ENCODE measurements at regions not wholly inside any gene's neighbourhood (a gene's known extent, or its start where the extent isn't known, plus 50 kb on each side); places are given as distances from the start of the nearest gene placed in this dataset.

DNA sequence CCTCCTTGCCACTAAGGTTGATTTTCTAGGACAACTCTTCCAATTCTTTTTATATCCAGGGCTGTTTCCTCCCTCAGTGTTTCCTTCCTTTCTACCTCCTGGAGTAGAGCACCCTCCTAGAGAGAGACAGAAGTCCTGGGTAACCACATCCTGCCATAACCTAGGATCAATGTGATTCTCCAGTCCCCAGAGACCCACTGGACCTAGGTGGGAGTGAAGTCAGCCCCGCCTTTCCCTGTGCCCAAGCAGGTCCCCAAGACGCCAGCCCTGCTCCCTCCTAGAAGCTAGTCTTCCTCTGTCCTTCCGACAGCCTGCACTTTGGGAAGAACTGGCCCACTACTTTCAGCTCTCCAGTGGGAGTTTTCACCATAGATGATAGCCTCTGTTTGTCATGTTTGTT is 166.8 kb upstream of the PLEKHG7 start:
- DNase-seq (ENCODE audit: low read depth, low spot score): no peak

GRCh38 chr12:92533280-92533890 is 169.4 kb upstream of the PLEKHG7 start:
- no peak for DNase-seq (ENCODE audit: low read depth, low spot score)

- no peak for DNase-seq (ENCODE audit: low read depth, low spot score)
Observed at GRCh38 chr12:92530706-92531105, 172.1 kb upstream of the PLEKHG7 start.

- no peak for DNase-seq (ENCODE audit: low read depth, low spot score)
Observed at GRCh38 chr12:92529944-92530343, 172.8 kb upstream of the PLEKHG7 start.

DNA sequence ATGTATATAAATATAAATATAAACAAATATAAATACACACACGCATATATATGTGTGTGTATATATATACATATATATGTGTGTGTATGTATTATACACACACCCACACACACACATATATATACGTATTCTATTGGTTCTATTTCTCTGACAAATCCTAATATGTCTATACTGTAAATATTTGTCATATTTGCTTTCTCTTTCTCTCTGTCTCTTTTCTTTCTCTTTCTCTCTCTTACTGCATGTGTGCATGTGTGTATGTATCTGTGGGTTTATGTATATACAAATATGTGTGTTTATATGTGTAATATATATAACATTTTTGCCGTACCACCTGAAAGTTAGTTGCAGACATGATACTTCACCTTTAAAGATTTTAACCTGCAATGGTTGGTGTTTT is 174.2 kb upstream of the PLEKHG7 start:
- no peak for DNase-seq (ENCODE audit: low read depth, low spot score)

DNA sequence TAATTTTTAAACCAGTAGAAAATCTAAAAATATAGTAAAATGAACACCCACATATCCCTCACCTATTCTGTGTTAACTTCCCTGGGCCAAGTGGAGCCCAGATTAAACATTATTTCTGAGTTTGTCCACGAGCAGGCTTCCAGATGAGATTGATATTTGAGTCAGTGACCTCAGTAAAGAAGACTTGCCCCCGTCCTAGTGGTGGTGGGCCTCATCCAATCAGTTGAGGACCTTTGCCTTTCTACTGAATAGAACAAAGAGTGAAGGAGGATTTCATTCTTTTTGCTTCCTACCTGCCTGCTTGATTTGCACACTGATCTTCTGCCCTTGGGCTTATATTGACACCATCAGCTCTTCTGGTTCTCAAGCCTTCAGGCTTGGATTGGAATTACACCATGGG is 174.7 kb upstream of the PLEKHG7 start:
- no peak for DNase-seq (ENCODE audit: low read depth, low spot score)

DNA sequence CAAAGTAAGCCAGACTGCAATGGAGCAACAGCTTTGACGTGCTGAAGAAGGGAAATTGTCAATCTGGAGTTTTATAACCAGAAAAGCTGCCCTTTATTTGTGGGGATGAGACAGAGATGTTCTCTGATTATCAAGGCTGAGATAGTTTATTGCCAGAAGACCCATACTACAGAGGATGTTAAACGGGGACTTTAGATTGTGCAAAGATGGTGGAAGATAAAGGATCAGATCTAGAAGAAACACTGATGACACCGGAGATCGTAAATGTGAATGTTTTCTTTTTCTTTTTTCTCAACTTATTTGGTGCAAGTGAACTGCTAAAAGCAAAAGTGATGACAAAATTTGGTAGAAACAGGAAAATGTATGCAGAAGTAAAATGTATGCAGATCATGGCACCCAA is 178.3 kb upstream of the PLEKHG7 start:
- DNase-seq (ENCODE audit: low read depth, low spot score): no peak

GRCh38 chr12:92520511-92520910 is 182.3 kb upstream of the PLEKHG7 start:
- no peak for DNase-seq (ENCODE audit: low read depth, low spot score)

DNA sequence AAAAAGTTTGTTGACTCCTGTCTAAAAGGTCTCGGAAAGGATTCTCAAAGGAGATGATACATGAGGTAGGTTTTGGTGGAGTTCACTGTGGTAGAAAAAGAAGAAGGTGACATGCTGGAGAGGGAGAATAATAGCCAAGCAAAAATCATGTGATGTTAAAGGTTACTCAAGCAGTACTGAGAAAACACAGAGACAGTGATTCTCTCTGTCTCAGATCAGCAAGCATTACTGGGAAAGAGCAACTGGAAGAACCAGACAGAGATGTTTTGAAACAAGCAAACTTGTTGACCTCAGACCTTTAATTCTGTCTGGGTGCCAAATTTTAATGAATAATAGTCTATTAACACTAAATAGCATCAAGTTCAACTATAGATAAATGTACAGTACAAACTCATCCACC is 183.5 kb upstream of the PLEKHG7 start:
- DNase-seq (ENCODE audit: low read depth, low spot score): no peak

GRCh38 chr12:92518071-92518470 is 184.7 kb upstream of the PLEKHG7 start:
- DNase-seq (ENCODE audit: low read depth, low spot score): no peak

- DNase-seq (ENCODE audit: low read depth, low spot score): no peak
Observed at GRCh38 chr12:92516277-92516600, 186.6 kb upstream of the PLEKHG7 start.

DNA sequence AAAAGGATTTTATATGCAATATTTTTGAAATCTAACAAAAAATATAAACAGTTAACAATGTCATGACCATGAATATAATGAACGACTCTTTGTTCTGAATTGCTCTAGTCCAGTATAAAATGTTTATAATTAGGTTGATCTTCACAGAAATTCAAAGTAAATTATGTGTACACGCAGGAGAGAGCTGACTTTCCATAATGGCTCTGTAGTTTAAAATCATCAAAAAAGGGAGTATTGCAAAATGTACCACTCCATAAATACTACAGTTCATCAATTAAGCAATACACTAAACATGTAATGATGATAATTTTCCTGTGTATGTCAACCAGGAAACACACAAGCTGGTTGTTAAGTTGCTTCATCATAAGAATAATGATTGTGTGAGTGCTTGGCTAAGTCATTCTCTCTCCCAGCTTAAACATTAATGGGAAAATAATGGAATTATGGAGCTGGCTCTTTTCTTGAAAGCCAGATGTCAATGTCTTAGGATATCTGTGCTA is 189.5 kb upstream of the PLEKHG7 start:
- no peak for DNase-seq (ENCODE audit: low read depth, low spot score)

DNA sequence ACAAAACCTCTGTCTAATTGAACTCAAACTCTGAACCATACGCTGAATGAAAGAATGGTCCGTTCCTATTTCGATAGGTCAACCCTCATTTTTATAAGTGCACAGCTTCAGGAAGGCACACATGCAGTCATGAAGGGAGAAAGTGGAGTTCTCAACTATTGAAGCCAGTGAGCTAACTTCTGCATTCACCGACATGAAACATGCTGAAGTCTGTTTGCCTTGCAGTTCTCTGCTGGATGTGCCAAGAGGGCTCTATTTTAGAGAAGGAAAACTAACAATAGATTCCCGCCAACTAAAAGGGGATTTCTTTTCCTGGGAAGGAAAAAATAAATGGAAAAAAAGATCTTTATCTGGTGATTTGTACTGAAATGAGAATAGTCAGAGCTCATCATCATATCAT is 191.0 kb upstream of the PLEKHG7 start:
- no peak for DNase-seq (ENCODE audit: low read depth, low spot score)

DNA sequence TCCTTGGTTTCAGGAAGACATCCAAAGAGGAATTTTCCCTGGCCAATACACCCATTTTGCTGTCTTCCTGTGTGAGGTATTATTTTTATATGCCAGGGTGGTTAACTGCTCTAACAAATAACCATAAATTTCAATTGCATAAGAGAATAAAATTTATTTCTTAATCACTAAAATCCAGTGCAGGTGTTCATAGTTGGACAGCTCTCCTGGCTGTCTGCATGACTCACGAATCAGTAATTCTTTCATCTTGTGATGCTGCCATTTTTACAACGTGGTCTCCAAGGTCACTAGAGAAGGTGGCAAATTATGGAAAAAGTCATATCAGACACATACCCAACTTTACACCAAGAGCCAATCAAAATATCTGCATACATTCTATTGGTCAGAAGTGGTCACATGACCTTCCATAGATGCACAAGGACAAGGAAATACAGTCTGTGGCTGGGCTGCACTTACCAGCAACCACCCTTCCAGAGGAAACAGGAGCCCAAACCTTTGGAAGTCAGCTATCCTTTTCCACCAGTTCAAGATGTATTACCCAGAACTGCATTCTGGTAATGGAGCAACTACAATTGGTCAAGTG is 193.5 kb upstream of the PLEKHG7 start:
- no peak for DNase-seq (ENCODE audit: low read depth, low spot score)

- DNase-seq (ENCODE audit: low read depth, low spot score): no peak
Observed at GRCh38 chr12:92506891-92507290, 195.9 kb upstream of the PLEKHG7 start.

- DNase-seq (ENCODE audit: low read depth, low spot score): no peak
Observed at GRCh38 chr12:92506460-92506859, 196.3 kb upstream of the PLEKHG7 start.

- DNase-seq (ENCODE audit: low read depth, low spot score): no peak
Observed at GRCh38 chr12:92505254-92506231, 197.2 kb upstream of the PLEKHG7 start.

- DNase-seq (ENCODE audit: low read depth, low spot score): no peak
Observed at GRCh38 chr12:92504594-92504981, 198.2 kb upstream of the PLEKHG7 start.

DNA sequence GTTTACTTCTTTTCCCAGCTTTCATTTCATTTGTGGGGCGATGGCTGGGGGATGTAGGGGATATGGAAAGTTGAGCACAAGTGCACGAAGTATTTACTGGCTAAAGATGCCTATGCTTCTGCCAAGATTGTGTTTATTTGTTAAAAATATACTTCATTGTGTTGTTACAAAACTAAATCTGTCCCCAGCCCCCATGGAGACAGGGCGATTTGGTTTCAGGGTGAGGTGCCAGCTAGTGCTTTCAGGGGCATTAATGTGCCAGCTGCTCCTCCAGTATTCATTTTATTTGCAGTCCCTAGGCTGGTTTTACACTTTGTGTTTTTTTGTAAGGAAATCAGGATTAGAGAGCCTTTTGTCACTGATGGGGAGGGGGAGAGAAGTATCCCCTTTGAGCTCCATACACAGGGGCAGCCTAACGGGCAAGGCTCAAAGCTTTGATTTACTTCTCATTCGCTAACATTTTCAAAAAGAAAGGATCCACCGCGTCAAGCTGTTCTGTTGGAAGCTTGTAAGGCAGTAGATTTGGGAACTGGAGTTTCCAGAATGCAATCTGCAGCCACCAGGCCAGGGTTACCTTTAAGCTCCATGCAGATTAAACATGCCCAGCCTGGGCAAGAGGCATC is 198.7 kb upstream of the PLEKHG7 start:
- peak; percentile 5 for DNase-seq (ENCODE audit: low read depth, low spot score)

DNA sequence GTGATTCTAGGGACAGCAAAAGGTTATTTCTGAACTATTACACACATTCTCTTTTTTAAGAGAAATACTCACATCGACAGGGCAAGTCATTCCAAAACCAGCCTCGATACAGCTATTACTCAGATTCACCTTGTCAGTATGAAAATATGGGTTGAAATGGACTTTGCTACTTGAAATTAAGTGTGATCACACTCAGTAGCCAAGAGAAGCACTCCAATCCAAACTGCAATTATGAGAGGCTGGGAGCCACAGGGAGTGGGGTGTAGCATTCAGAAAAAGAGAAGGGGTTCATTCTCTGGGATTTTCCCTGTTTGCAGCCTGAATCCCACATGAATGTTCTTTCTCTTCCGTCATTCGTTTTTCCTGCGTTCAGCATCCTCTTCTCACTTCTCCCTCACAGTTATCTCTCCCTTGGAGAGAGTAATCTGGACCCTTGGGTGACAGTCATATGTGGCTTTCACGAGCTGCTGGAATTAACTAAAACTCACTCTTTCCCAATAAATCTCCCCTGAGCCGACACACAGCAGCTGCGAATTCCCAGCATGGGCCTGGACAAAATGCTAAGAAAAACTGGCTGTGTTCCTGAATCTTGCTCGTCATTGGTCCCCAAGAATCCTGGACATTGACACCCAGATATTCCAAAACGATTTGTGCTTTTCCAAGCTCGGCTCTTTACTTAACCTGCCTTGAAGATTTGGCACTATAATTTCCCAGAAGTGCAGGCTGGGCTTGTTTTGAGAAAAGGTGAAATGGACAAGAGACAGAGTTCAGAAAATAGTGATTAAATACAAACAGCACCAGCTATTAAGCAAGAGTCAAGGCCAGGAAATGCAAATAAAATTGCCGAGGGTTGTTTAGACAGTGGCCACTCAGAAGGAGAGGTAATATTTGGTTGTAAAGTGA is 199.5 kb upstream of the PLEKHG7 start:
- DNase-seq (ENCODE audit: low read depth, low spot score): peak; percentile 4

- DNase-seq (ENCODE audit: low read depth, low spot score): no peak
Observed at GRCh38 chr12:92502417-92503028, 200.3 kb upstream of the PLEKHG7 start.
